OCI-LY1 (cell line): ENCODE measurements at regions not wholly inside any gene's neighbourhood (a gene's known extent, or its start where the extent isn't known, plus 50 kb on each side); places are given as distances from the start of the nearest gene placed in this dataset.

Source experiments
- H2AFZ ChIP-seq: fragments of 200-600 bp; sonication (generic), shearing (Covaris generic); 2 replicates; pipeline ENCODE4 v1.6.0; 2014; ENCODE audit warnings: antibody characterized with exemption, mild to moderate bottlenecking, low read length
- H3F3A ChIP-seq: fragments of 200-600 bp; sonication (generic), shearing (Covaris generic); 2 replicates; pipeline ENCODE4 v1.6.0; 2014; ENCODE audit warnings: mild to moderate bottlenecking, antibody characterized with exemption, low read length, moderate library complexity; ENCODE audit not compliant: insufficient read depth
- H3K27ac ChIP-seq: fragments of 200-600 bp; sonication (generic); 2 replicates; pipeline ENCODE4 v1.5.1; 2014; ENCODE audit warnings: low read length, mixed run types, mild to moderate bottlenecking, low read depth; ENCODE audit not compliant: poor library complexity, severe bottlenecking
- H3K27me3 ChIP-seq: fragments of 200-600 bp; sonication (generic); 2 replicates; pipeline ENCODE4 v1.6.0; 2014; ENCODE audit warnings: antibody characterized with exemption, mild to moderate bottlenecking, low read length, moderate library complexity; ENCODE audit not compliant: insufficient read depth
- H3K36me3 ChIP-seq: fragments of 200-600 bp; sonication (generic); 2 replicates; pipeline ENCODE4 v1.6.1; 2014; ENCODE audit warnings: mild to moderate bottlenecking, antibody characterized with exemption, low read length, moderate library complexity, mixed read lengths; ENCODE audit not compliant: insufficient read depth
- H3K4me1 ChIP-seq: fragments of 200-600 bp; sonication (generic); 2 replicates; pipeline ENCODE4 v1.5.1; 2014; ENCODE audit warnings: mild to moderate bottlenecking, low read length, moderate library complexity; ENCODE audit not compliant: insufficient read depth, severe bottlenecking
- H3K4me2 ChIP-seq: fragments of 200-600 bp; sonication (generic), shearing (Covaris generic); 2 replicates; pipeline ENCODE4 v1.6.1; 2014; ENCODE audit warnings: low read length
- H3K4me3 ChIP-seq: fragments of 200-600 bp; sonication (generic); 2 replicates; pipeline ENCODE4 v1.5.1; 2014; ENCODE audit warnings: low read length, low read depth, mild to moderate bottlenecking, mixed read lengths; ENCODE audit not compliant: poor library complexity, severe bottlenecking
- H3K79me2 ChIP-seq: fragments of 200-600 bp; shearing (Covaris generic); 2 replicates; pipeline ENCODE4 v1.6.1; 2016; ENCODE audit warnings: mixed run types, low read length, mixed read lengths; ENCODE audit not compliant: insufficient read depth
- H3K9ac ChIP-seq: fragments of 200-600 bp; sonication (generic), shearing (Covaris generic); 2 replicates; pipeline ENCODE4 v1.6.1; 2014; ENCODE audit warnings: mild to moderate bottlenecking, low read length, mixed read lengths
- H3K9me2 ChIP-seq: fragments of 200-600 bp; sonication (generic), shearing (Covaris generic); 2 replicates; pipeline ENCODE4 v1.6.1; 2014; ENCODE audit warnings: low read depth, mild to moderate bottlenecking, low read length, mixed read lengths
- H3K9me3 ChIP-seq: fragments of 200-600 bp; shearing (Covaris generic); 2 replicates; pipeline ENCODE4 v1.6.1; 2014; ENCODE audit warnings: low read length, mixed read lengths
- H4K20me1 ChIP-seq: fragments of 200-600 bp; sonication (generic), shearing (Covaris generic); 2 replicates; pipeline ENCODE4 v1.6.0; 2016; ENCODE audit warnings: mild to moderate bottlenecking, low read length; ENCODE audit not compliant: insufficient read depth
- CTCF ChIP-seq: fragments of 200-600 bp; sonication (generic), shearing (Covaris generic); IDR thresholded peaks from 2 replicates; pipeline ENCODE4 v1.5.1; 2017; ENCODE audit warnings: mild to moderate bottlenecking, antibody characterized with exemption, low read length, moderate library complexity, mixed read lengths
- EZH2 ChIP-seq: fragments of 200-600 bp; sonication (generic), shearing (Covaris generic); IDR thresholded peaks from 2 replicates; pipeline ENCODE4 v1.8.0; 2017; ENCODE audit warnings: borderline replicate concordance, mixed run types, mild to moderate bottlenecking, antibody characterized with exemption, low read length, moderate library complexity, mixed read lengths

- H4K20me1 ChIP-seq: no peaks in the 10 kb centered on the region
- no peaks in the 10 kb centered on the region for H3K9me2 ChIP-seq
- no peaks in the 10 kb centered on the region for H3K27me3 ChIP-seq
- no peaks in the 10 kb centered on the region for H3K36me3 ChIP-seq
- H3K79me2 ChIP-seq: no peaks in the 10 kb centered on the region
- no peaks in the 10 kb centered on the region for H3F3A ChIP-seq
- H3K4me3 ChIP-seq: no peak overlapping the region
- no peak overlapping the region for H3K27ac ChIP-seq
- H3K9ac ChIP-seq: no peak overlapping the region
- H2AFZ ChIP-seq: no peak overlapping the region
- no peaks in the 10 kb centered on the region for H3K9me3 ChIP-seq
- H3K4me2 ChIP-seq: no peak overlapping the region
- TF ChIP-seq EZH2: no peak
- TF ChIP-seq CTCF: no peak
- no peaks in the 10 kb centered on the region for H3K4me1 ChIP-seq
These were observed 57.3 kb upstream of the TPM4 start for GRCh38 chr19:16018801-16019551.

GRCh38 chr19:16019691-16020448 lies 56.4 kb upstream of the TPM4 start:
- no peaks in the 10 kb centered on the region for H3K27me3 ChIP-seq
- no peak overlapping the region for H3K4me3 ChIP-seq
- H3K9ac ChIP-seq: no peak overlapping the region
- H3K27ac ChIP-seq: no peak overlapping the region
- no peaks in the 10 kb centered on the region for H3K36me3 ChIP-seq
- H3K79me2 ChIP-seq: no peaks in the 10 kb centered on the region
- TF ChIP-seq EZH2 (no peak), CTCF (no peak)
- no peak overlapping the region for H2AFZ ChIP-seq
- no peaks in the 10 kb centered on the region for H3K9me2 ChIP-seq
- H4K20me1 ChIP-seq: no peaks in the 10 kb centered on the region
- H3K9me3 ChIP-seq: no peaks in the 10 kb centered on the region
- H3F3A ChIP-seq: no peaks in the 10 kb centered on the region
- no peak overlapping the region for H3K4me2 ChIP-seq
- no peaks in the 10 kb centered on the region for H3K4me1 ChIP-seq

GRCh38 chr19:16021796-16022195 lies 54.5 kb upstream of the TPM4 start:
- no peaks in the 10 kb centered on the region for H4K20me1 ChIP-seq
- H3K9me3 ChIP-seq: no peaks in the 10 kb centered on the region
- no peaks in the 10 kb centered on the region for H3F3A ChIP-seq
- no peak overlapping the region for H2AFZ ChIP-seq
- H3K4me2 ChIP-seq: no peak overlapping the region
- H3K9ac ChIP-seq: no peak overlapping the region
- H3K9me2 ChIP-seq: no peaks in the 10 kb centered on the region
- H3K79me2 ChIP-seq: no peaks in the 10 kb centered on the region
- TF ChIP-seq CTCF (no peak), EZH2 (no peak)
- H3K27ac ChIP-seq: no peak overlapping the region
- no peaks in the 10 kb centered on the region for H3K27me3 ChIP-seq
- H3K4me3 ChIP-seq: no peak overlapping the region
- no peaks in the 10 kb centered on the region for H3K4me1 ChIP-seq
- H3K36me3 ChIP-seq: no peaks in the 10 kb centered on the region
